Natural killer cell (primary cell): ENCODE measurements at regions not wholly inside any gene's neighbourhood (a gene's known extent, or its start where the extent isn't known, plus 50 kb on each side); places are given as distances from the start of the nearest gene placed in this dataset.

Experiments
- ATAC-seq, 3 donors: fragments of 150-1000 bp in 2 of 3; fragments of 200-7000 bp in 1 of 3; cut with Tn5 transposase; 1 replicate in 1 of 3; 2 replicates in 2 of 3; pipeline ENCODE4 v1.10.0; 2021; ENCODE audit warnings: mild to moderate bottlenecking in 2 of 3, moderate library complexity in 2 of 3
- DNase-seq, 2 donors: peaks; one replicate each; pipeline versions ENCODE4 v3.0.0 to v3.0.0-alpha.2; 2013 to 2021; ENCODE audit warnings: mixed read lengths in 1 of 2
- H3K27ac ChIP-seq: one replicate; pipeline ENCODE4 v1.5.1; 2013; ENCODE audit warnings: mild to moderate bottlenecking, low read length
- H3K27me3 ChIP-seq: one replicate; pipeline ENCODE4 v1.6.1; 2013; ENCODE audit warnings: low read length; ENCODE audit not compliant: control insufficient read depth, insufficient read depth
- H3K36me3 ChIP-seq: one replicate; pipeline ENCODE4 v1.6.1; 2013; ENCODE audit warnings: low read length; ENCODE audit not compliant: control insufficient read depth, insufficient read depth
- H3K4me1 ChIP-seq: one replicate; pipeline ENCODE4 v1.6.1; 2013; ENCODE audit warnings: low read length; ENCODE audit not compliant: control insufficient read depth, insufficient read depth
- H3K4me3 ChIP-seq: one replicate; pipeline ENCODE4 v1.5.1; 2013; ENCODE audit warnings: low read length
- H3K9me3 ChIP-seq: one replicate; pipeline ENCODE4 v1.6.1; 2013; ENCODE audit warnings: low read length; ENCODE audit not compliant: control insufficient read depth, insufficient read depth
- H3K27ac Mint-ChIP-seq, 2 donors: one replicate each; pipeline ENCODE4 v1.8.0; 2022; ENCODE audit warnings: mild to moderate bottlenecking in 2 of 2, mixed read lengths in 2 of 2, moderate library complexity in 1 of 2
- H3K27me3 Mint-ChIP-seq, 2 donors: one replicate each; pipeline ENCODE4 v1.8.0; 2022; ENCODE audit warnings: low read depth in 2 of 2, mixed read lengths in 2 of 2
- H3K36me3 Mint-ChIP-seq: one replicate; pipeline ENCODE4 v1.8.0; 2022; ENCODE audit warnings: mixed read lengths
- H3K4me1 Mint-ChIP-seq, 2 donors: one replicate each; pipeline ENCODE4 v1.8.0; 2022; ENCODE audit warnings: mixed read lengths in 2 of 2
- H3K4me3 Mint-ChIP-seq: one replicate; pipeline ENCODE4 v1.8.0; 2022; ENCODE audit warnings: mild to moderate bottlenecking, moderate library complexity, mixed read lengths
- H3K9me3 Mint-ChIP-seq, 2 donors: one replicate each; pipeline ENCODE4 v1.8.0; 2022; ENCODE audit warnings: mixed read lengths in 2 of 2
- CTCF ChIP-seq: fragments of 200-600 bp; IDR thresholded peaks from one replicate; pipeline ENCODE4 v1.8.0; 2022; ENCODE audit warnings: antibody characterized with exemption
- WGBS: methylation state at CpG from one replicate; pipeline ENCODE4 v1.1.7; 2013; ENCODE audit warnings: missing lambda C conversion rate; ENCODE audit not compliant: insufficient coverage; 5-methylcytosine and 5-hydroxymethylcytosine counted together
- intact Hi-C: fragments of 100-400 bp; cut with micrococcal nuclease; formaldehyde crosslinking; loops from one replicate; pipeline ENCODE4 v1.14.2; 2022

- H3K27ac Mint-ChIP-seq = no peak overlapping the region
- no peak for DNase-seq
- intact Hi-C loops = no loop called here
These were observed 1105.7 kb upstream of the SLIT2 start for GRCh38 chr4:19146038-19146437.

GRCh38 chr4:19135895-19136633, 1114.5 kb upstream of the LCORL start:
- no peaks in the 10 kb centered on the region for H3K4me1 Mint-ChIP-seq

More at GRCh38 chr4:19146038-19146437, 1105.7 kb upstream of the SLIT2 start:
- 80% methylated on average over 2 of the region's 3 CpGs for WGBS
- Histone ChIP-seq H3K4me1 (no peaks in the 10 kb centered on the region), H3K9me3 (no peaks in the 10 kb centered on the region), H3K27me3 (no peaks in the 10 kb centered on the region), H3K4me3 (no peak overlapping the region), H3K27ac (no peak overlapping the region), H3K36me3 (no peaks in the 10 kb centered on the region)
- ATAC-seq = no peak
- H3K4me3 Mint-ChIP-seq = no peak overlapping the region
- H3K27me3 Mint-ChIP-seq = no peaks in the 10 kb centered on the region
- no peaks in the 10 kb centered on the region for H3K4me1 Mint-ChIP-seq
- H3K36me3 Mint-ChIP-seq = peaks cover 4% of the 10 kb centered on the region
- peaks cover 9 to 37% of the 10 kb centered on the region in 2 donors for H3K9me3 Mint-ChIP-seq
- TF ChIP-seq CTCF = no peak

GRCh38 chr4:19134685-19135084, 1113.1 kb upstream of the LCORL start:
- H3K27ac ChIP-seq = no peak overlapping the region
- no peak for TF ChIP-seq CTCF
- H3K27ac Mint-ChIP-seq = no peak overlapping the region
- no peak overlapping the region for H3K4me3 Mint-ChIP-seq
- H3K9me3 Mint-ChIP-seq = peaks cover 10 to 12% of the 10 kb centered on the region in 2 donors
- intact Hi-C loops = no loop called here
- H3K36me3 Mint-ChIP-seq = no peaks in the 10 kb centered on the region
- no peaks in the 10 kb centered on the region for H3K9me3 ChIP-seq
- no peaks in the 10 kb centered on the region for H3K4me1 ChIP-seq
- no peaks in the 10 kb centered on the region for H3K36me3 ChIP-seq
- WGBS = 59% methylated on average over 2 of the region's 3 CpGs
- ATAC-seq = no peak
- no peaks in the 10 kb centered on the region for H3K27me3 ChIP-seq
- no peaks in the 10 kb centered on the region for H3K27me3 Mint-ChIP-seq
- H3K4me1 Mint-ChIP-seq = no peaks in the 10 kb centered on the region
- DNase-seq = no peak
- H3K4me3 ChIP-seq = no peak overlapping the region

More at GRCh38 chr4:19135895-19136633, 1114.5 kb upstream of the LCORL start:
- Mint-ChIP-seq H3K27ac (no peak overlapping the region), H3K9me3 (peaks cover 12 to 15% of the 10 kb centered on the region in 2 donors), H3K27me3 (no peaks in the 10 kb centered on the region), H3K36me3 (peaks cover 2% of the 10 kb centered on the region), H3K4me3 (no peak overlapping the region)
- no peaks in the 10 kb centered on the region for H3K36me3 ChIP-seq
- H3K27me3 ChIP-seq = no peaks in the 10 kb centered on the region
- ATAC-seq (no peak), DNase-seq (no peak)
- no peak for TF ChIP-seq CTCF
- no peak overlapping the region for H3K4me3 ChIP-seq
- WGBS = 70% methylated on average over 1 of the region's 1 CpG
- H3K27ac ChIP-seq = no peak overlapping the region
- intact Hi-C loops = no loop called here
- H3K4me1 ChIP-seq = no peaks in the 10 kb centered on the region
- no peaks in the 10 kb centered on the region for H3K9me3 ChIP-seq

- H3K4me3 Mint-ChIP-seq = no peak overlapping the region
- intact Hi-C loops = no loop called here
- ATAC-seq (no peak), DNase-seq (no peak)
- H3K27me3 Mint-ChIP-seq = no peaks in the 10 kb centered on the region
- H3K27ac Mint-ChIP-seq = no peak overlapping the region
- WGBS = no CpG with 5 or more reads among the region's 1 CpG
- Histone ChIP-seq H3K27me3 (no peaks in the 10 kb centered on the region), H3K27ac (no peak overlapping the region), H3K36me3 (no peaks in the 10 kb centered on the region), H3K9me3 (no peaks in the 10 kb centered on the region), H3K4me1 (no peaks in the 10 kb centered on the region), H3K4me3 (no peak overlapping the region)
- TF ChIP-seq CTCF = no peak
- H3K4me1 Mint-ChIP-seq = no peaks in the 10 kb centered on the region
- H3K36me3 Mint-ChIP-seq = no peaks in the 10 kb centered on the region
- peaks cover 8 to 10% of the 10 kb centered on the region in 2 donors for H3K9me3 Mint-ChIP-seq
These were observed 1111.8 kb upstream of the LCORL start for GRCh38 chr4:19133315-19133714.
